ENCODE measurements at regions not wholly inside any gene's neighbourhood (a gene's known extent, or its start where the extent isn't known, plus 50 kb on each side); places are given as distances from the start of the nearest gene placed in this dataset.
A peak's percentile ranks its signal among the peaks of the same experiment; 100 is the strongest.

GRCh38 chr6:125354649-125355048 lies 52.9 kb upstream of the HDDC2 start:
- no peak for DNase-seq (ENCODE audit: low read depth)

DNA sequence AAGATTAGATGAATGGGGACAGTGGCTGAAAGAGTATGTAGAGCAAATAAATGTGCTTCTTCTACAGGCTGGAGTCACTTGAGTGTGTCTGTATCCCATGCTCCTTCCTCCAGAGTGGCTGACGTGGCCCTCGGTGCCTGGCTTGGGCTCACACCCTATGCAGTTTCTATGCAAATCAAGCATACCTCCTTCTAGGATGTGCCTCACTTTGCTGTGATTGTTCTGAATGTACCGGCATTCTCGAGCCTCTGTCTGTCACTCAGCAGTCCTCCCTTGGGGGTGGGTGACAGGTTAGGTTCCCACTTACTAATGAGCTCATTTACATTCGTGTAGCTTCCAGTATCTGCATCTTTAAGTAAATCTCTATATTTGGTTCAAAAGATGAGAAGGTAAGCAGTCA lies 55.1 kb upstream of the HDDC2 start:
- no peak for TF ChIP-seq CTCF (conservative IDR thresholded peaks at IDR 0.05; ENCODE audit: low read depth, low read length)
- no peak overlapping the region for H3K4me3 ChIP-seq (ENCODE audit: low read length)
- no peak for DNase-seq (ENCODE audit: low read depth)

More at GRCh38 chr6:125354649-125355048, 52.9 kb upstream of the HDDC2 start:
- H3K4me3 ChIP-seq (ENCODE audit: low read length): no peak overlapping the region
- TF ChIP-seq CTCF (conservative IDR thresholded peaks at IDR 0.05; ENCODE audit: low read depth, low read length): no peak

DNA sequence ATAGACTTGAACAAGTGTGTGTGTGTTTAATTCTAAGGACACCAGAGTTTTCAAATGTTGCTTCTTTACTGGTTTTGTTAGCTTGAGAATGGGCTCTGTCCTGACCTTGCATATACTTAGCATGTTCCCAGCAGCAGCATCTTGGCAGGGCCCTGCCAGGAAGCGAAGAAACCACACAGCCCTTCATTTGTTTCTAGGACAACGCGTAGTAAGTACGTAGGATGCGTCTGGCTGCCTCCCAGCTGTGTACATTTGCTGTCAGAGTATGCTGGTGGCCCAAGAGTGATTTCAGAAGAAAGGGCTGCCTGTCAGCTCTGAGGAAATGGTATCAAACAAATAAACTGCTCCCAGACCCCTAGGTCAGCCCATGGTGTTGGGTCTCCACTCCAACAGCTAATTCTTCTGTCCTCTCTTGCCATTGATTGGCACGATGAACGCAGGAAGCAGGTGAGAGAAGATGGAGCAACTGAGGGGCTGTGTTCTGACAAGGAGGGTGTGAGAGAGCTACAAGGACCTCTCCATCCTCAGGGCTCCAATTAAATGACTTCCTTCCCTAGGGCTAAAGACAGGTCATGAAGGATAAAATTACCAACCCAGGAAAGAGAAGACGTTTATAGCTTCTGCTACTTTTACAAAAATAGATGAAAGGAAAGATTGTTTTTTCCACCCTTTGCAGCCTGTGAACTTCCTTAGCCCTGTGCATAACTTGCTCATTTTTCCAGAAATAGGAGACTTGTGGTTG lies 55.9 kb upstream of the HDDC2 start:
- no peak for DNase-seq (ENCODE audit: low read depth)
- H3K4me3 ChIP-seq (ENCODE audit: low read length): no peak overlapping the region
- TF ChIP-seq CTCF (conservative IDR thresholded peaks at IDR 0.05; ENCODE audit: low read depth, low read length): no peak

GRCh38 chr6:125358898-125359297 lies 57.1 kb upstream of the HDDC2 start:
- H3K4me3 ChIP-seq (ENCODE audit: low read length): no peak overlapping the region
- DNase-seq (ENCODE audit: low read depth): no peak
- TF ChIP-seq CTCF (conservative IDR thresholded peaks at IDR 0.05; ENCODE audit: low read depth, low read length): no peak

DNA sequence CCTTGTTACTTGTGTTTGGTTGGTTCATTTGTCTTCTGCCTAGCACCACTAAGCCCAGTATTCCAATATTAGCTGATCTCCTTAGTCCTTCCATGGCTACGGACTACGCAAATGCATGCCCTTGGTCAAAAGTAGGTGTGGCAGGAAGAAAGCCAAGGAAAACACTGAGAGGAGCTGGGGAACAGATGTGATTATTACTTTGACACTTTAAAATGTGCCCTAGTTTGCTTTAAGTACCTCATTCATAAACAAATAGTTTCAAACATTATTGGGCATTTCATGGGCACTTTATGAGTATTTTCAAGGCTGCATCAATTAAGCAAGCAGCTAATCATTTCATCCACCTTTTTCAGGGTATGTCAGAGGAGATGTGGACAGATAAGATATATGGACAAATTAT lies 60.1 kb upstream of the HDDC2 start:
- TF ChIP-seq CTCF (conservative IDR thresholded peaks at IDR 0.05; ENCODE audit: low read depth, low read length): no peak
- peak; percentile 11 for DNase-seq (ENCODE audit: low read depth)
- H3K4me3 ChIP-seq (ENCODE audit: low read length): no peak overlapping the region

- DNase-seq (ENCODE audit: low read depth): peak; percentile 13
- peak overlapping the region; percentile 58 for H3K4me3 ChIP-seq (ENCODE audit: low read length)
- peak; percentile 6 for TF ChIP-seq CTCF (conservative IDR thresholded peaks at IDR 0.05; ENCODE audit: low read depth, low read length)
These were observed 61.5 kb upstream of the HDDC2 start for GRCh38 chr6:125363039-125363823.

- TF ChIP-seq CTCF (conservative IDR thresholded peaks at IDR 0.05; ENCODE audit: low read depth, low read length): no peak
- peak overlapping the region; percentile 58 for H3K4me3 ChIP-seq (ENCODE audit: low read length)
- DNase-seq (ENCODE audit: low read depth): no peak
These were observed 62.0 kb upstream of the HDDC2 start for GRCh38 chr6:125363824-125364165.
